ENCODE measurements at regions not wholly inside any gene's neighbourhood (a gene's known extent, or its start where the extent isn't known, plus 50 kb on each side); places are given as distances from the start of the nearest gene placed in this dataset.
"Not testable (repeated sequence)": the region's sequence is repeated elsewhere in the genome, so short reads cannot be mapped to it uniquely, and the experiment has no call there.

DNA sequence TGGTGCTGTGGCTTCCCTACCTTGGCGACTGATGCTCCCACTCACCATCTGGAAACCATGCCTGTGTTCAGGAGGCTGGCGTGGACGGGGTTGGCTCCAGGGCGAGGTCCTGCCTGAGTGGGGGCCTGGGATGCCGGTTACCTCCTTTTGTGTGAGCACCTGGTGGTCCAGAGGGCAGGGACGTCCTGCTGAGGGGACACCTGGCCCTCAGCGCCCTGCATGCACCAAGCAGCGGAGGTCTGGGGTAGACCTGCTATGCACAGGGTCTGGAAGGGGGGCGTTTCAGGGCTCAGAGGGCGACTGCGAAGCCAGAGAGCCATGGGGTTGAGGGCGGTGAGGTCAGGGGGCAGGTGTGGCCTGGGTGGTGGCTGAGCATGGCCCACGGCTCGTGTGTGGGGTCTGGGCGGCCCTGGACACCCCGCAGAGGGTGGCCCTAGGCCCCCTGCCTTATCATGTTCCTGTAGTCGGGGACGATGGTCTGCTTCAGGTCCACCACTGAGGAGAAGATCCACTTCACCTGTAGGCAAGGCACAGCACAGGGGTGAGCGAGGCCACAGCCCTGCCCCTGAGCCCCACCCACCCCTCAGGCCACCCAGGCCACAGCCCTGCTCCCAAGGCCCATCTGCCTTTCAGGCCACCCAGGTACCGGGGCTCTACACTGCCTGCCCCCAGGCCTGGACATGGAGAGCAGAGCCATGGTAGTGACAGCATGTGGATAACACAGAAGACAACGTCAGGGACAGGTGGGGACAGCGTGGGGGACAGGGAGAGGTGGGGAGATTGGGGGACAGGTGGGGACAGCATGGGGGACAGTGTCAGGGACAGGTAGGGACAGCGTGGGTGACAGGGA lies 95.3 kb downstream of the TMEM121 start:
- H3K4me2 ChIP-seq (ENCODE audit: insufficient read depth in 1 of 2, low read depth in 2 of 2, low read length in 2 of 2); H3K27me3 ChIP-seq (replicated peaks in 1 of 4; ENCODE audit: control insufficient read depth in 3 of 4, extremely low read depth in 1 of 4, insufficient read depth in 3 of 4, low read length in 3 of 4); H4K20me1 ChIP-seq (replicated peaks in 1 of 2; ENCODE audit: control insufficient read depth in 1 of 2, insufficient read depth in 2 of 2, low read length in 2 of 2); H3K79me1 ChIP-seq (ENCODE audit: low read depth, low read length); H4K5ac ChIP-seq (ENCODE audit: insufficient read length, low read depth, low read length); H2AK5ac ChIP-seq (ENCODE audit: low read depth, low read length); H3K23me2 ChIP-seq (ENCODE audit: low read depth, low read length); H3K4me1 ChIP-seq (replicated peaks in 1 of 4; ENCODE audit: control insufficient read depth in 3 of 4, insufficient read depth in 4 of 4, low read length in 3 of 4); H2BK120ac ChIP-seq (replicated peaks; ENCODE audit: low read depth, low read length); H3K79me2 ChIP-seq (ENCODE audit: control insufficient read depth in 1 of 2, insufficient read depth in 2 of 2, low read length in 2 of 2); FAIRE-seq; H3K56ac ChIP-seq (replicated peaks; ENCODE audit: insufficient read length, low read depth, low read length); H2BK20ac ChIP-seq (ENCODE audit: low read length); H2AFZ ChIP-seq (ENCODE audit: low read length); POLR2A ChIA-PET (ENCODE audit: partially characterized antibody); DNase-seq (ENCODE audit: low read depth in 1 of 2, low spot score in 2 of 2); H3K9ac ChIP-seq (replicated peaks in 1 of 4; ENCODE audit: extremely low read depth in 1 of 4, low read depth in 3 of 4, low read length in 3 of 4); H3K18ac ChIP-seq (ENCODE audit: extremely low read depth, low read length); H3K4me3 ChIP-seq (ENCODE audit: extremely low read depth in 1 of 4, insufficient read depth in 2 of 4, low read depth in 3 of 4, low read length in 4 of 4); H3K14ac ChIP-seq (ENCODE audit: insufficient read length); H4K8ac ChIP-seq (ENCODE audit: extremely low read depth, insufficient read depth, low read length); H2BK12ac ChIP-seq (ENCODE audit: low read depth, low read length); H3K4ac ChIP-seq (replicated peaks; ENCODE audit: insufficient read length, low read depth, low read length); H3K36me3 ChIP-seq (ENCODE audit: control insufficient read depth in 2 of 4, insufficient read depth in 4 of 4, low read length in 3 of 4); H3K27ac ChIP-seq (ENCODE audit: low read depth, low read length); H2BK15ac ChIP-seq (ENCODE audit: low read length); H3K23ac ChIP-seq (ENCODE audit: insufficient read length); H4K91ac ChIP-seq (replicated peaks; ENCODE audit: insufficient read length, low read length); CTCF ChIA-PET (ENCODE audit: partially characterized antibody); H2BK5ac ChIP-seq (ENCODE audit: low read depth, low read length): not testable (repeated sequence)
- WGBS, 2 experiments (ENCODE audit: extremely low coverage in 1 of 2, insufficient coverage in 1 of 2, insufficient read length in 1 of 2, insufficient replicate concordance in 2 of 2, low coverage in 1 of 2, low lambda C conversion rate in 2 of 2, missing lambda C conversion rate in 1 of 2): 81% methylated on average over 20 of the region's 23 CpGs; no CpG with 5 or more reads in 1 of the 2 experiments
- H3K9me3 ChIP-seq (ENCODE audit: insufficient read depth in 2 of 2, low read depth in 1 of 2, low read length in 1 of 2): peaks cover 23 to 75% of the 10 kb centered on the region in 2 experiments

Measured in H1 (cell line).